Progenitor cell of endocrine pancreas (in vitro differentiated cells): ENCODE measurements at regions not wholly inside any gene's neighbourhood (a gene's known extent, or its start where the extent isn't known, plus 50 kb on each side); places are given as distances from the start of the nearest gene placed in this dataset.

Experiments used
- DNase-seq: peaks from one replicate; pipeline ENCODE4 v3.0.0; 2021; ENCODE audit warnings: low spot score; ENCODE audit not compliant: unreplicated experiment
- H3K27ac Mint-ChIP-seq: 2 replicates; pipeline ENCODE4 v1.8.0; 2021; ENCODE audit warnings: mild to moderate bottlenecking, moderate library complexity, mixed read lengths
- H3K27me3 Mint-ChIP-seq: 2 replicates; pipeline ENCODE4 v1.8.0; 2021; ENCODE audit warnings: mixed read lengths
- H3K36me3 Mint-ChIP-seq: 2 replicates; pipeline ENCODE4 v1.8.0; 2022; ENCODE audit warnings: mixed read lengths; ENCODE audit not compliant: insufficient read depth
- H3K4me1 Mint-ChIP-seq: 2 replicates; pipeline ENCODE4 v1.8.0; 2021; ENCODE audit warnings: low read depth, mixed read lengths
- H3K4me3 Mint-ChIP-seq: 2 replicates; pipeline ENCODE4 v1.8.0; 2021; ENCODE audit warnings: low read depth, mild to moderate bottlenecking, moderate library complexity, mixed read lengths
- H3K9me3 Mint-ChIP-seq: 2 replicates; pipeline ENCODE4 v1.8.0; 2021; ENCODE audit warnings: low read depth, mixed read lengths
- CTCF ChIP-seq: fragments of 200-600 bp; sonication (generic); IDR thresholded peaks from one replicate; pipeline ENCODE4 v1.5.0; 2021; ENCODE audit warnings: antibody characterized with exemption, mild to moderate bottlenecking; ENCODE audit not compliant: unreplicated experiment

GRCh38 chr4:43325220-43325967, 432.9 kb downstream of the GRXCR1 start:
- Mint-ChIP-seq H3K27ac (no peak overlapping the region), H3K36me3 (no peaks in the 10 kb centered on the region), H3K4me3 (no peak overlapping the region), H3K27me3 (peaks cover 53% of the 10 kb centered on the region), H3K4me1 (peaks cover 10% of the 10 kb centered on the region), H3K9me3 (no peaks in the 10 kb centered on the region)
- no peak for TF ChIP-seq CTCF
- no peak for DNase-seq

GRCh38 chr4:43330288-43330687, 437.8 kb downstream of the GRXCR1 start:
- no peak for TF ChIP-seq CTCF
- no peaks in the 10 kb centered on the region for H3K36me3 Mint-ChIP-seq
- peaks cover 4% of the 10 kb centered on the region for H3K4me1 Mint-ChIP-seq
- no peak overlapping the region for H3K4me3 Mint-ChIP-seq
- no peaks in the 10 kb centered on the region for H3K9me3 Mint-ChIP-seq
- peaks cover 25% of the 10 kb centered on the region for H3K27me3 Mint-ChIP-seq
- H3K27ac Mint-ChIP-seq: no peak overlapping the region
- no peak for DNase-seq

GRCh38 chr4:43331226-43332051, 438.9 kb downstream of the GRXCR1 start:
- Mint-ChIP-seq H3K4me3 (no peak overlapping the region), H3K36me3 (no peaks in the 10 kb centered on the region), H3K4me1 (peaks cover 4% of the 10 kb centered on the region), H3K9me3 (no peaks in the 10 kb centered on the region), H3K27me3 (peaks cover 16% of the 10 kb centered on the region), H3K27ac (no peak overlapping the region)
- no peak for TF ChIP-seq CTCF
- no peak for DNase-seq

- peaks cover 11% of the 10 kb centered on the region for H3K27me3 Mint-ChIP-seq
- no peaks in the 10 kb centered on the region for H3K9me3 Mint-ChIP-seq
- no peaks in the 10 kb centered on the region for H3K36me3 Mint-ChIP-seq
- DNase-seq: no peak
- H3K4me3 Mint-ChIP-seq: no peak overlapping the region
- peaks cover 2% of the 10 kb centered on the region for H3K4me1 Mint-ChIP-seq
- H3K27ac Mint-ChIP-seq: no peak overlapping the region
- TF ChIP-seq CTCF: no peak
These were observed 439.5 kb downstream of the GRXCR1 start for GRCh38 chr4:43332052-43332425.

GRCh38 chr4:43337707-43338106, 445.2 kb downstream of the GRXCR1 start:
- TF ChIP-seq CTCF: no peak
- DNase-seq: no peak
- H3K36me3 Mint-ChIP-seq: no peaks in the 10 kb centered on the region
- H3K9me3 Mint-ChIP-seq: no peaks in the 10 kb centered on the region
- H3K4me3 Mint-ChIP-seq: no peak overlapping the region
- H3K27me3 Mint-ChIP-seq: peaks cover 6% of the 10 kb centered on the region
- no peaks in the 10 kb centered on the region for H3K4me1 Mint-ChIP-seq
- no peak overlapping the region for H3K27ac Mint-ChIP-seq
